BLaER1 treated with 17β-estradiol and CSF1 and Interleukin-3, amounts not matched to agents 10 nM and 100 nM (cell line): ENCODE measurements at regions not wholly inside any gene's neighbourhood (a gene's known extent, or its start where the extent isn't known, plus 50 kb on each side); places are given as distances from the start of the nearest gene placed in this dataset.

ENCODE experiments used
- H3K27ac ChIP-seq, 11 experiments: shearing (Covaris generic); formaldehyde crosslinking; 2 replicates each; pipeline ENCODE4 v1.8.1; 2022
- H3K27me3 ChIP-seq, 11 experiments: shearing (Covaris generic); formaldehyde crosslinking; 2 replicates each; pipeline ENCODE4 v1.8.1; 2022
- H3K36me3 ChIP-seq, 11 experiments: shearing (Covaris generic); formaldehyde crosslinking; 2 replicates each; pipeline ENCODE4 v1.8.1; 2022
- H3K4me1 ChIP-seq, 10 experiments: shearing (Covaris generic); formaldehyde crosslinking; 2 replicates each; pipeline ENCODE4 v1.8.1; 2022
- H3K4me2 ChIP-seq, 11 experiments: shearing (Covaris generic); formaldehyde crosslinking; 2 replicates each; pipeline ENCODE4 v1.8.1; 2022
- H3K4me3 ChIP-seq, 10 experiments: shearing (Covaris generic); formaldehyde crosslinking; 2 replicates each; pipeline ENCODE4 v1.8.1; 2022
- H3K9ac ChIP-seq, 11 experiments: shearing (Covaris generic); formaldehyde crosslinking; 2 replicates each; pipeline ENCODE4 v1.8.1; 2022
- H3K9me3 ChIP-seq, 11 experiments: shearing (Covaris generic); formaldehyde crosslinking; replicated peaks in 1 of 11; 2 replicates each; pipeline ENCODE4 v1.8.1; 2022
- H4K20me1 ChIP-seq, 11 experiments: shearing (Covaris generic); formaldehyde crosslinking; 2 replicates each; pipeline ENCODE4 v1.8.1; 2022
- Cebpa-rat ChIP-seq, 11 experiments: shearing (Covaris generic); IDR thresholded peaks; 2 replicates each; pipeline ENCODE4 v1.8.1; 2022

DNA sequence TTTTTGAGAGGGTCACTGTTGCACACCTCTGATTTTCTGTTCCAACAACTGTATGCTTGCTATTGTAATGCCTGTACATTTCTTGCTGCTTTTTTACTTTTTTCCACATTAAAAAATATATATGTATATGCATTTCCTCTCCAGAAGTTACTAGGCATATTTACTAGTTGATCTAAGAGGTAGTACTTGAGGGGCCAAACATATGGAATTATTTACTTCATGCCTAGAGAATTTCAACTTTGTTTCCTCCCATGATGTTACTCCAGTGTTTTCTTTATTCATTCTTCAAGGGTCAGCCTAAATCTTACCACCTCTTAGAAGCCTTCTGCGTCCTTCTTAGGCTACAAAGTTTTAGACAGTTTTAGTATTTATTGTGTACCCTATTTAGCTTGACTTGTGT is 122.7 kb downstream of the NMUR2 start:
- Histone ChIP-seq H3K4me3 (no peak overlapping the region), H3K4me1 (peaks cover 0 to 4% (median 0%) of the 10 kb centered on the region in 10 experiments; a peak in 1 of 20 replicates), H3K9ac (no peak overlapping the region), H3K4me2 (no peak overlapping the region), H4K20me1 (no peaks in the 10 kb centered on the region), H3K27me3 (no peaks in the 10 kb centered on the region), H3K36me3 (no peaks in the 10 kb centered on the region), H3K27ac (no peak overlapping the region), H3K9me3 (peaks cover 0 to 13% (median 7%) of the 10 kb centered on the region in 11 experiments; a peak in 11 of 22 replicates)
- no peak for TF ChIP-seq Cebpa-rat (IDR thresholded peaks at IDR 0.05)

DNA sequence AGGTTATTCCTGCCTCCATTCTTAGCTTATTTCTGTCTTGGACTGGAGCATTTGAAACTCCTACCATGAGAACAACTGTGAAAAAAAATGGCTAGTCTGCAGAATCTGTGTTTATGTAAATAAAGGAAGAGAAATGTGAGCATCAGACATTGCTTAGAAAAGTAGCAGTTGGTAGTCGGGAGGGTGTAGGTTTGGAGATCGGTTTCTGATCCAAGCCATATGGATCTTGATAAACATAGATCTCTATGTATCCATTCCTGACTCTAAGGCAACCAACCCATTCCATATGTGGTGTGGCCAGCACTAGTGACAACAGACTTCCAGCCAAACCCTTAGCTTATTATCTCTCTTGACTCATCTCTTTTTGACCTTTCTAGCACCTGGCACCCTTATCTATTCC is 127.1 kb downstream of the NMUR2 start:
- Histone ChIP-seq H3K4me1 (peaks cover 0 to 4% (median 0%) of the 10 kb centered on the region in 10 experiments; a peak in 1 of 20 replicates), H3K36me3 (no peaks in the 10 kb centered on the region), H3K4me3 (no peak overlapping the region), H3K4me2 (no peak overlapping the region), H3K9me3 (peaks cover 0 to 13% (median 7%) of the 10 kb centered on the region in 11 experiments; a peak in 11 of 22 replicates), H3K27ac (no peak overlapping the region), H3K9ac (no peak overlapping the region), H4K20me1 (no peaks in the 10 kb centered on the region), H3K27me3 (no peaks in the 10 kb centered on the region)
- TF ChIP-seq Cebpa-rat (IDR thresholded peaks at IDR 0.05) = no peak

- no peaks in the 10 kb centered on the region for H3K36me3 ChIP-seq
- H3K9me3 ChIP-seq = no peaks in the 10 kb centered on the region
- H3K27me3 ChIP-seq = no peaks in the 10 kb centered on the region
- H3K4me3 ChIP-seq = no peak overlapping the region
- H3K27ac ChIP-seq = no peak overlapping the region
- H3K4me2 ChIP-seq = no peak overlapping the region
- H4K20me1 ChIP-seq = no peaks in the 10 kb centered on the region
- peaks cover 0 to 10% (median 8%) of the 10 kb centered on the region in 10 experiments; a peak in 14 of 20 replicates for H3K4me1 ChIP-seq
- H3K9ac ChIP-seq = no peak overlapping the region
- TF ChIP-seq Cebpa-rat (IDR thresholded peaks at IDR 0.05) = no peak
Measured at GRCh38 chr5:152274224-152274623, 130.9 kb downstream of the NMUR2 start.

DNA sequence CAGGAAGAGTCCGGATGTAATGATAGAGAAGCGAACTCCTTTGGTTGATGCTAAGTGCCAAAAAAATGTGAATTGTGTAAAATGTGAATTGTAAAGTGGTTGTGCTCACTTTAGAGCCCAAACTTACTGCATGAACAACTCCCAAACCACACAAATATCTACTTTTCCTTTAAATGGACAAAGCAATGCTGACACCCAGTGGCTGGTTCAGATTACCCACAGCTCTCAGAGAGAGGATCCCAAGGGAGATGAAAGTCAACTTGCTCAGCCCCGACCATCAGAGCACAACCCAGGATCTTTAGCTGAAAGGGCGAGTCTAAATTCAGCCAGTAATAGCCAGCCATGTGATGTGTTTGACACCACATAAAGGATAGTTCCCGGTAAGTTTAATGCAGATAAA is 133.7 kb downstream of the NMUR2 start:
- H3K27ac ChIP-seq = no peak overlapping the region
- H4K20me1 ChIP-seq = no peaks in the 10 kb centered on the region
- TF ChIP-seq Cebpa-rat (IDR thresholded peaks at IDR 0.05) = no peak
- H3K9me3 ChIP-seq = no peaks in the 10 kb centered on the region
- no peaks in the 10 kb centered on the region for H3K36me3 ChIP-seq
- H3K4me1 ChIP-seq = peaks cover 0 to 10% (median 8%) of the 10 kb centered on the region in 10 experiments; a peak in 16 of 20 replicates
- no peak overlapping the region for H3K4me3 ChIP-seq
- no peaks in the 10 kb centered on the region for H3K27me3 ChIP-seq
- peak overlapping the region in 6 of 11 experiments; percentile 4 to 18 (median 14); a peak in 6 of 22 replicates for H3K4me2 ChIP-seq
- no peak overlapping the region for H3K9ac ChIP-seq

DNA sequence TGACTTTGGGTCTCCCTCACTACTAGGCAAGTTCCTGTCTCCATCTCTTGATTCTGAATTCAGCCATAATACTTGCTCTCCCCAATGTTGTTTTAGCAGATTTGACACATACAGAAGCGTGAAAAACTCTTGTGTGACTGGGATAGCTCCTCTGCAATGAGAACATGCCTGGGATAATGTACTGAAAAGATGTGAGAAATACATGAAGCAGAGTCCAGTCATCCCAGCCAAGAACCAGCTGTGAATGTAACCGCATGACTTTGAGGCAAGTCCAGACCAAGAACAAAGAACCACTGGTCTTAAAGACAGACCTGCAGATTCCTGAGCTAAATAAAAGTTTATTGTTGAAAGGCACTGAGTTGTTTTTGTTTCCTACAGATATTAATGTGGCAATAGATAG is 135.0 kb downstream of the NMUR2 start:
- Histone ChIP-seq H3K9me3 (no peaks in the 10 kb centered on the region), H3K27ac (no peak overlapping the region), H3K9ac (no peak overlapping the region), H3K4me2 (no peak overlapping the region), H3K4me3 (no peak overlapping the region), H4K20me1 (no peaks in the 10 kb centered on the region), H3K27me3 (no peaks in the 10 kb centered on the region), H3K36me3 (no peaks in the 10 kb centered on the region), H3K4me1 (peaks cover 0 to 10% (median 8%) of the 10 kb centered on the region in 10 experiments; a peak in 16 of 20 replicates)
- TF ChIP-seq Cebpa-rat (IDR thresholded peaks at IDR 0.05) = no peak

- Histone ChIP-seq H3K27ac (no peak overlapping the region), H3K4me3 (no peak overlapping the region), H3K4me1 (peaks cover 0 to 10% (median 8%) of the 10 kb centered on the region in 10 experiments; a peak in 16 of 20 replicates), H3K36me3 (no peaks in the 10 kb centered on the region), H3K27me3 (no peaks in the 10 kb centered on the region), H3K9me3 (no peaks in the 10 kb centered on the region), H3K4me2 (no peak overlapping the region), H4K20me1 (no peaks in the 10 kb centered on the region), H3K9ac (no peak overlapping the region)
- TF ChIP-seq Cebpa-rat (IDR thresholded peaks at IDR 0.05) = no peak
Measured at GRCh38 chr5:152269533-152269932, 135.5 kb downstream of the NMUR2 start.

- H3K9me3 ChIP-seq = no peaks in the 10 kb centered on the region
- no peaks in the 10 kb centered on the region for H4K20me1 ChIP-seq
- TF ChIP-seq Cebpa-rat (IDR thresholded peaks at IDR 0.05) = no peak
Measured at GRCh38 chr5:152264645-152265254, 140.3 kb downstream of the NMUR2 start.

DNA sequence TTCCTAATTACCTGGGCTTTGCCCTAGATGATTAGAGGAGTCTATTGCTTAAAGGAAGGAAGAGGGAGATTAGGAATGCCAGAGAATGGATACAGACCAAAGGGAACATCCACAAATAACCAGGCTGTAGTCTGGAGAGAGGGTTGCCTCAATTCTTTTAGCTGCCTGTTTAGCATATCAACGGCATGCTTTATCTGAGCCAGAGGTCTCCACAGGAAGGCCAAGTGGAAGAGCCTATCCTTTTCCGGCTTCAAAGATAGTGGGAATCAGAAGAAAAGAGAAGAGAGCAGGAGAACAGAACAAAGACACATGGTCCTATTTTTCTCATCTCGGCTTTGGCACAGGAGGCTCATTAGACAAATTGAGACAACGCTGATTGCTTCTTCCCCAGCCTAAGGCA is 142.4 kb downstream of the NMUR2 start:
- Histone ChIP-seq H3K4me3 (no peak overlapping the region), H3K4me2 (no peak overlapping the region), H3K4me1 (peaks cover 0 to 9% (median 0%) of the 10 kb centered on the region in 10 experiments; a peak in 3 of 20 replicates), H3K27ac (no peak overlapping the region), H4K20me1 (no peaks in the 10 kb centered on the region), H3K36me3 (no peaks in the 10 kb centered on the region), H3K9me3 (no peaks in the 10 kb centered on the region), H3K9ac (no peak overlapping the region), H3K27me3 (no peaks in the 10 kb centered on the region)
- TF ChIP-seq Cebpa-rat (IDR thresholded peaks at IDR 0.05) = no peak

More at GRCh38 chr5:152264645-152265254, 140.3 kb downstream of the NMUR2 start:
- Histone ChIP-seq H3K4me1 (peaks cover 0 to 9% (median 0%) of the 10 kb centered on the region in 10 experiments; a peak in 3 of 20 replicates), H3K4me3 (no peak overlapping the region), H3K9ac (no peak overlapping the region), H3K27ac (no peak overlapping the region), H3K36me3 (no peaks in the 10 kb centered on the region), H3K4me2 (no peak overlapping the region), H3K27me3 (no peaks in the 10 kb centered on the region)

DNA sequence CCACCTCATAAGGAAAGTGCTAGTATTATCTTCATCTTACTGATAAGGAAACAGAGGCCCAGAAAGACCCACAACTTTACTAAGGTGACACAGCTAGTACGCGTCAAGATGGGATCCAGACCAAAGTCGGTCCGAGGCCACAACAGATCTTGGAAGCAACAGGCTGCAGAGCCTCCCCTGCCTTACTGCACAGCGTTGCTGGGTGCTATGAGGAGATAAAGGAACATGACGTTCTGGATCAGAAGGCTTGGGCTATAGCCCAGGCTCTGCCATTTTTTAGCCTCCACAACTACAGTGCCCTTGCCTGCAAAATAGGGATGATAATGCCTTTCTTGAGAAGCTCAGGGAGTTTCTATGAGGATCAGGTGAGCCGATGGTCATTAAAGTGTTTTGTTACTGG is 144.1 kb downstream of the NMUR2 start:
- no peak overlapping the region for H3K4me2 ChIP-seq
- H3K36me3 ChIP-seq = no peaks in the 10 kb centered on the region
- no peaks in the 10 kb centered on the region for H3K27me3 ChIP-seq
- no peaks in the 10 kb centered on the region for H3K9me3 ChIP-seq
- no peak overlapping the region for H3K27ac ChIP-seq
- H3K9ac ChIP-seq = no peak overlapping the region
- TF ChIP-seq Cebpa-rat (IDR thresholded peaks at IDR 0.05) = no peak
- no peaks in the 10 kb centered on the region for H4K20me1 ChIP-seq
- H3K4me3 ChIP-seq = no peak overlapping the region
- H3K4me1 ChIP-seq = no peaks in the 10 kb centered on the region

GRCh38 chr5:152259702-152260101 is 145.4 kb downstream of the NMUR2 start:
- H3K4me3 ChIP-seq = no peak overlapping the region
- no peak overlapping the region for H3K9ac ChIP-seq
- no peaks in the 10 kb centered on the region for H3K9me3 ChIP-seq
- TF ChIP-seq Cebpa-rat (IDR thresholded peaks at IDR 0.05) = no peak
- H3K4me2 ChIP-seq = no peak overlapping the region
- no peaks in the 10 kb centered on the region for H3K4me1 ChIP-seq
- no peak overlapping the region for H3K27ac ChIP-seq
- H3K36me3 ChIP-seq = no peaks in the 10 kb centered on the region
- H4K20me1 ChIP-seq = no peaks in the 10 kb centered on the region
- H3K27me3 ChIP-seq = no peaks in the 10 kb centered on the region
